ENCODE measurements at regions not wholly inside any gene's neighbourhood (a gene's known extent, or its start where the extent isn't known, plus 50 kb on each side); places are given as distances from the start of the nearest gene placed in this dataset.

DNA sequence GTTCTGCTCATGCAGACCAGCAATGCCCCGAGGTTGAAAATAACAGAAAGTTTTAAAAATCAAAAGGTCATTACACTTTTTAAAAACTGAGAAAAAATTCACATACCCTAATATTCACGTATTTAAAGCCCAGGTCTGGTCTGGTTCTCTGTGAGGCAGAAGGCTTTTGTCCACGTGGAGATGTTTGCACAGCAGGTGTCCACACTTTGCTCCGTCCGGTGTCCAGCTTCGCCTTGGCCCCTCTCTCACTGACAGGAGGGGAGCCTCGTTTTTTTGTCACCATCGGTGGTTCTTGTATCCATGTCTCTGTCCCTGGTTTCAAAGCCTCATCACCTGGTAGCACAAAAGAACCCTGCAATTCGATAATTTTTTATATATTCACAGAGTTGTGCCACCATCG is 434.6 kb upstream of the FRG1 start:
- Histone ChIP-seq H3K4me1 (ENCODE audit: control insufficient read depth, insufficient read depth, low read length) (no peaks in the 10 kb centered on the region), H3K27me3 (ENCODE audit: control insufficient read depth, insufficient read depth, low read length) (no peaks in the 10 kb centered on the region; the same call in 1 of the 2 replicates), H3K36me3 (ENCODE audit: control insufficient read depth, insufficient read depth, low read length) (no peaks in the 10 kb centered on the region), H3K4me3 (ENCODE audit: low read depth in 2 of 2, low read length in 2 of 2) (no peak overlapping the region), H3K9me3 (ENCODE audit: control insufficient read depth, insufficient read depth, low read depth, low read length) (no peaks in the 10 kb centered on the region), H3K27ac (ENCODE audit: low read length) (no peak overlapping the region)
- TF ChIP-seq, protein P1, sequence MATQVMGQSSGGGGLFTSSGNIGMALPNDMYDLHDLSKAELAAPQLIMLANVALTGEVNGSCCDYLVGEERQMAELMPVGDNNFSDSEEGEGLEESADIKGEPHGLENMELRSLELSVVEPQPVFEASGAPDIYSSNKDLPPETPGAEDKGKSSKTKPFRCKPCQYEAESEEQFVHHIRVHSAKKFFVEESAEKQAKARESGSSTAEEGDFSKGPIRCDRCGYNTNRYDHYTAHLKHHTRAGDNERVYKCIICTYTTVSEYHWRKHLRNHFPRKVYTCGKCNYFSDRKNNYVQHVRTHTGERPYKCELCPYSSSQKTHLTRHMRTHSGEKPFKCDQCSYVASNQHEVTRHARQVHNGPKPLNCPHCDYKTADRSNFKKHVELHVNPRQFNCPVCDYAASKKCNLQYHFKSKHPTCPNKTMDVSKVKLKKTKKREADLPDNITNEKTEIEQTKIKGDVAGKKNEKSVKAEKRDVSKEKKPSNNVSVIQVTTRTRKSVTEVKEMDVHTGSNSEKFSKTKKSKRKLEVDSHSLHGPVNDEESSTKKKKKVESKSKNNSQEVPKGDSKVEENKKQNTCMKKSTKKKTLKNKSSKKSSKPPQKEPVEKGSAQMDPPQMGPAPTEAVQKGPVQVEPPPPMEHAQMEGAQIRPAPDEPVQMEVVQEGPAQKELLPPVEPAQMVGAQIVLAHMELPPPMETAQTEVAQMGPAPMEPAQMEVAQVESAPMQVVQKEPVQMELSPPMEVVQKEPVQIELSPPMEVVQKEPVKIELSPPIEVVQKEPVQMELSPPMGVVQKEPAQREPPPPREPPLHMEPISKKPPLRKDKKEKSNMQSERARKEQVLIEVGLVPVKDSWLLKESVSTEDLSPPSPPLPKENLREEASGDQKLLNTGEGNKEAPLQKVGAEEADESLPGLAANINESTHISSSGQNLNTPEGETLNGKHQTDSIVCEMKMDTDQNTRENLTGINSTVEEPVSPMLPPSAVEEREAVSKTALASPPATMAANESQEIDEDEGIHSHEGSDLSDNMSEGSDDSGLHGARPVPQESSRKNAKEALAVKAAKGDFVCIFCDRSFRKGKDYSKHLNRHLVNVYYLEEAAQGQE (IDR thresholded peaks at IDR 0.05; ENCODE audit: insufficient read depth in 1 of 2, low read depth in 2 of 2, low read length in 1 of 2), result no peak
- no peak for TF ChIP-seq SIN3A (IDR thresholded peaks at IDR 0.05; ENCODE audit: borderline replicate concordance, insufficient read depth, low read depth, low read length)
- no peak for TF ChIP-seq TCF7L2 (IDR thresholded peaks at IDR 0.05; ENCODE audit: low read depth, low read length)
- no peak for TF ChIP-seq POLR2AphosphoS5 (IDR thresholded peaks at IDR 0.05; ENCODE audit: low read depth, low read length)
- no peak for TF ChIP-seq CTCF (IDR thresholded peaks at IDR 0.05)
- no TSS peak for BruUV-seq (replicated peaks)
- ChIA-PET CTCF (no interaction called here), POLR2A (no interaction called here)
- in situ Hi-C loops (cut with HindIII; ENCODE audit: low pct_unique_long_range_greater_than_20kb, low sequenced_read_pairs), result no loop called here
- ATAC-seq (no peak), DNase-seq (ENCODE audit: low read depth, low spot score) (no peak)
- intact Hi-C loops (cut with micrococcal nuclease; ENCODE audit: unreplicated experiment), result no loop called here

- Histone ChIP-seq H3K4me1 (ENCODE audit: control insufficient read depth, insufficient read depth, low read length) (no peaks in the 10 kb centered on the region), H3K27me3 (ENCODE audit: control insufficient read depth, insufficient read depth, low read length) (no peaks in the 10 kb centered on the region), H3K27ac (ENCODE audit: low read length) (no peak overlapping the region), H3K9me3 (ENCODE audit: control insufficient read depth, insufficient read depth, low read depth, low read length) (no peaks in the 10 kb centered on the region), H3K4me3 (ENCODE audit: low read depth in 2 of 2, low read length in 2 of 2) (no peak overlapping the region), H3K36me3 (ENCODE audit: control insufficient read depth, insufficient read depth, low read length) (no peaks in the 10 kb centered on the region)
- no TSS peak for BruUV-seq (replicated peaks)
- CTCF ChIA-PET, result no interaction called here
- DNase-seq (ENCODE audit: low read depth, low spot score) (no peak), ATAC-seq (no peak)
- in situ Hi-C loops (cut with HindIII; ENCODE audit: low pct_unique_long_range_greater_than_20kb, low sequenced_read_pairs) (no loop called here), intact Hi-C loops (cut with micrococcal nuclease; ENCODE audit: unreplicated experiment) (no loop called here)
- POLR2A ChIA-PET, result no interaction called here
- TF ChIP-seq POLR2AphosphoS5 (IDR thresholded peaks at IDR 0.05; ENCODE audit: low read depth, low read length) (no peak), TCF7L2 (IDR thresholded peaks at IDR 0.05; ENCODE audit: low read depth, low read length) (no peak), CTCF (IDR thresholded peaks at IDR 0.05) (no peak), SIN3A (IDR thresholded peaks at IDR 0.05; ENCODE audit: borderline replicate concordance, insufficient read depth, low read depth, low read length) (no peak)
- TF ChIP-seq, protein P1 (IDR thresholded peaks at IDR 0.05; ENCODE audit: insufficient read depth in 1 of 2, low read depth in 2 of 2, low read length in 1 of 2), result no peak
These were observed 433.6 kb upstream of the FRG1 start for GRCh38 chr4:189507060-189507459.
